Thymus (tissue), 11 donors: ENCODE measurements at regions not wholly inside any gene's neighbourhood (a gene's known extent, or its start where the extent isn't known, plus 50 kb on each side); places are given as distances from the start of the nearest gene placed in this dataset.

Experiments
- DNase-seq, 9 donors: peaks; one replicate each; pipeline ENCODE4 v3.0.0-alpha.2; 2013; ENCODE audit warnings: low spot score in 9 of 9, low read depth in 6 of 9, missing footprints in 1 of 9
- H3K27ac ChIP-seq, 2 donors: one replicate each; pipeline ENCODE4 v1.5.1; 2013; ENCODE audit warnings: control low read depth in 1 of 2, low read depth in 1 of 2, low read length in 1 of 2, mild to moderate bottlenecking in 1 of 2, moderate library complexity in 1 of 2
- H3K27me3 ChIP-seq, 2 donors: one replicate each; pipeline ENCODE4 v1.5.1; 2013; ENCODE audit warnings: low read length in 1 of 2; ENCODE audit not compliant: control insufficient read depth in 2 of 2, insufficient read depth in 1 of 2
- H3K36me3 ChIP-seq, 2 donors: one replicate each; pipeline ENCODE4 v1.5.1; 2013; ENCODE audit warnings: low read length in 1 of 2, mild to moderate bottlenecking in 1 of 2, moderate library complexity in 1 of 2; ENCODE audit not compliant: control insufficient read depth in 2 of 2, insufficient read depth in 2 of 2
- H3K4me1 ChIP-seq, 2 donors: one replicate each; pipeline ENCODE4 v1.5.1; 2013; ENCODE audit warnings: low read length in 2 of 2; ENCODE audit not compliant: control insufficient read depth in 2 of 2, insufficient read depth in 2 of 2
- H3K4me3 ChIP-seq, 2 donors: one replicate each; pipeline ENCODE4 v1.5.1; 2013; ENCODE audit warnings: low read length in 2 of 2, control low read depth in 1 of 2, mild to moderate bottlenecking in 1 of 2
- H3K9me3 ChIP-seq, 2 donors: one replicate each; pipeline ENCODE4 v1.5.1; 2013; ENCODE audit warnings: low read length in 1 of 2, mild to moderate bottlenecking in 1 of 2; ENCODE audit not compliant: control insufficient read depth in 2 of 2, insufficient read depth in 1 of 2
- WGBS: extraction: QIAGEN DNeasy Blood & Tissue Kit; methylation state at CpG from one replicate; pipeline ENCODE4 v1.1.7; 2013; 5-methylcytosine and 5-hydroxymethylcytosine counted together
- donor health status: healthy.

DNA sequence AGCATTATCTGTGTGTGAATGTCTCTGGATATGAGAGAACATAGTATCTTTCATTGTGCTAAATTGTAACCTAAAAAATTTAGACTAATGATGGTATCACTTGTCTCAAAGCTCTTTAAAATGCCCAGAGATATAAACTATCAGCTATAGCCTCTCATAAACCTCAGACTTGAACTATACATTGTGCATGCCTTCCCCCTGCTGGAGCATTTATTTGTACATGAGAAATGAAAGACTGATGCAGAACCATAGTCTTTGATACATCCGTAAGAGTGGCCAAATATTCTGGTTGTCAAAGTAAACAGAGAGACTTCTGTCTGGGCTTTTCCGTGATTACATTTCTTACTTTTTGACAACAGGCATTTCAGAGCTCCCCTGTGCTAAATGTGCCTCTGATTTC is 71.9 kb upstream of the CCDC68 start:
- H3K9me3 ChIP-seq: no peaks in the 10 kb centered on the region
- H3K36me3 ChIP-seq: no peaks in the 10 kb centered on the region
- no peak overlapping the region for H3K4me3 ChIP-seq
- no peak overlapping the region for H3K27ac ChIP-seq
- no peaks in the 10 kb centered on the region for H3K4me1 ChIP-seq
- no peak for DNase-seq
- 96% methylated on average over 2 of the region's 2 CpGs for WGBS
- H3K27me3 ChIP-seq: no peaks in the 10 kb centered on the region

DNA sequence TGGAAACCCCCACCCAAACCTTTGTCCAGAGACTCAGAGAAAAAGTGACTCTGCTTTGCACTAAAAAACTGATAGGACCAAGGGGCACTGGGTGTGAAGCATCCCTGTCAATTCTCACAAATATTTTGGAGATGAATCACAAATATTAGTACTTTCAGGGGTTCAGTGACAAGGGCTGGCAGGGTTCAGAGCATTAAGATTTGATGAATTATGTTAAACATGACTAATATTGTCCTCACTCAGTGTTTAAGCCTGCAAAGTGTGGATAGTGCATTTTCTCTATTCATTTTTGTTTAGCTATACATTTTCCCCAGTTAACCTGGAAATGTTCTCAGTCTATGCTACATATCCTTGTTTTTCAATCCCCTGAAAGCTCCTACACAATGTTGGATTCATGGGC is 65.3 kb upstream of the CCDC68 start:
- Histone ChIP-seq H3K27ac (no peak overlapping the region), H3K4me1 (no peaks in the 10 kb centered on the region), H3K27me3 (no peaks in the 10 kb centered on the region), H3K9me3 (no peaks in the 10 kb centered on the region), H3K4me3 (no peak overlapping the region), H3K36me3 (no peaks in the 10 kb centered on the region)
- DNase-seq: no peak

DNA sequence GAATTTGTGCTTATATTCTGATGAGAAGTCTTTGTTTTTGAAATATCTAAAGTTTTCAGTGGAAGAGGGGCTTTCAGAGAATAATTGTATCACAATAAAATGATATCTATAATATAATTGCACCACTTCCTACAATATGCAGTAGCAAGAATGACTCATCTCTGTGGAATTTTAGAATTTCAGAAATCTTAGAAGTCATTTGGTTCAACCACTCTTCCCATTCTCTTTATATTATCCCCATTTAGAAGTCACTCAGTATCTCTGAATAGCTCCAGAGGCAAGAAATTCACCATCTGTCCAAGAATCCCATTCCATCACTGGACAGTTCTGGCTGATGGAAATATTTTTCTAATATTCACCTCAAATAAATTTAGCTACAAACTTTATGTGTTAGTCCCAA is 59.3 kb upstream of the CCDC68 start:
- Histone ChIP-seq H3K27me3 (no peaks in the 10 kb centered on the region), H3K9me3 (no peaks in the 10 kb centered on the region)

DNA sequence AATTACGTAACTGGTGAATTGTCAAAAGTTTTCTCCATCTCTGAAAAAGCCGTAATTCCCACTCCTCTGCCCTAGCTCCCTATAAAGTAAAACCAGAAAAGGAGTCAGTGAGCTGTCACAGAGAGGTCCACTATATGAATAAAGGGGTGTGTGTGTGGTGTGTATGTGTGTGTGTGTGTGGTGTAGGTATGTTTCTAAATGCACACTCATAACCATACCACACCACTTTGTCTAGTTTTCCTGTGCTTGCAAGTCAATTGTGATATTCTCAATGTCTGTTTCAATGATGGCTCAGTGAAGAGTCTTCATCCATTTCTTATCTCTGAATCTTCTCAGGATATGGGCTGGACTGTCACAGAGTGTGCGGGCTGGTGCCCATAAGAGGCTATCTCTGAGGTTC is 54.8 kb upstream of the CCDC68 start:
- Histone ChIP-seq H3K9me3 (no peaks in the 10 kb centered on the region), H3K27ac (no peak overlapping the region), H3K36me3 (no peaks in the 10 kb centered on the region), H3K4me3 (no peak overlapping the region), H3K4me1 (no peaks in the 10 kb centered on the region), H3K27me3 (no peaks in the 10 kb centered on the region)
- no peak for DNase-seq
- 95% methylated on average over 3 of the region's 3 CpGs for WGBS

More for the DNA sequence above, 59.3 kb upstream of the CCDC68 start:
- Histone ChIP-seq H3K36me3 (no peaks in the 10 kb centered on the region), H3K4me3 (no peak overlapping the region), H3K27ac (no peak overlapping the region), H3K4me1 (no peaks in the 10 kb centered on the region)
- no peak for DNase-seq

DNA sequence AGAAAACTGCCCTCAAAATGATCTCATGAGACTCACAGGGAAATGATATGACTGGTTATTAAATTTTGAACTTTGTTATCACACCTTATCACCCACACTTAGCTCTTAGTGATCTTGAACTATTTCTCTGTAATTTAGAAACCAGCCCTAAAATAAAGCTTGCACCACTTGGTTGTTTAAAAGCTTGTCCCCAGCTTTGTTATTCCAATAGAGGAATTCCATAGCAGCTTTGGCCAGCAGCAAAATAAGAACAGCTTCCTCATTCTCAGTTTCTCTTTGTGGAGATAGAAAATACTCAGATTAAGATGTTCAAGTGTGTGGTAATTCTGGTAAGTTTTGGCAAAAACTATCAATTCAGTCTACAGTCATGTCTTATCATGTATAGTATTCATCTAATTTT is 54.4 kb upstream of the CCDC68 start:
- Histone ChIP-seq H3K27me3 (no peaks in the 10 kb centered on the region), H3K4me3 (no peak overlapping the region)

DNA sequence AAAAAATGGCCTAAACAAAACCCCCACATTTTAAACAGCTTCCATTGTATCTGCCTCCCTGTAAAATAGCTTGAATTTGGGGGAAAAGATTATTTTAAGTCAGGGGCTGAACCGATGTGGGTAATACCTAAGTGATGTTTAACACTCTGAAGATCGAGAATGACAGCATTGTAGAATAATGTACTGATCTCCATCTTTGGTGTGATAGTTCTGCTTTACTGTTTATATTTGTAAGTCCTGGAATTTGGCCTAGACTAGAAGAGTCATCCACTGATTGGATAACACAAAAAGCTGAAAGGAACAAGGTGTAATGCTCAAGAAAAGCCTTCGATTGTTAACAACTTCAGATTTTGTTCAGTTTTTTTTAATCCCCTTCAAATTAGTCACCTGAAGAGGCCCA is 53.8 kb upstream of the CCDC68 start:
- H3K4me1 ChIP-seq: no peaks in the 10 kb centered on the region
- no peak overlapping the region for H3K27ac ChIP-seq
- 96% methylated on average over 3 of the region's 3 CpGs for WGBS
- no peak for DNase-seq
- H3K36me3 ChIP-seq: no peaks in the 10 kb centered on the region
- no peak overlapping the region for H3K4me3 ChIP-seq
- no peaks in the 10 kb centered on the region for H3K27me3 ChIP-seq
- no peaks in the 10 kb centered on the region for H3K9me3 ChIP-seq

More for the DNA sequence above, 54.4 kb upstream of the CCDC68 start:
- no peaks in the 10 kb centered on the region for H3K36me3 ChIP-seq
- H3K4me1 ChIP-seq: no peaks in the 10 kb centered on the region
- no peak for DNase-seq
- H3K9me3 ChIP-seq: no peaks in the 10 kb centered on the region
- no peak overlapping the region for H3K27ac ChIP-seq

DNA sequence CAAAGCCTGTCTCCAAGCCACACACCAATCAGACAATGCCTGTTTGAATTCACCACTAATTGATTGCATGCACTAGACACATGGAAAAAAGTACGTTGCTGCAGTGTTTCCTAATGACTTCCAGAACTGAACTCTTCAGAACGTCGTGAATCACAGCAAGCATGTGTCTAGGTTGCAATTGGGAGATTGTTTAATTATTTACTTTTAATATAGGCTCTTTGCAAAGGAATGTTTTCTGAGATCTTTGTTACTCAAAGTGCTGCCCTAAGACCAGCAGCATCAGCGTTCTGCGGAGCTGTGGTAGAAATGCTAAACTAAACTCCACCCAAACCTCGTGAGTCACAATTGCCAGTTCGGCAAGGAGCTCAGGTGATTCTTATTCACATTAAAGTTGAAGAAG is 52.7 kb upstream of the CCDC68 start:
- Histone ChIP-seq H3K27ac (no peak overlapping the region), H3K27me3 (no peaks in the 10 kb centered on the region), H3K4me1 (no peaks in the 10 kb centered on the region), H3K4me3 (no peak overlapping the region), H3K9me3 (no peaks in the 10 kb centered on the region), H3K36me3 (no peaks in the 10 kb centered on the region)
- WGBS: 95% methylated on average over 7 of the region's 7 CpGs
- DNase-seq: no peak
